B cell (primary cell): ENCODE measurements at regions not wholly inside any gene's neighbourhood (a gene's known extent, or its start where the extent isn't known, plus 50 kb on each side); places are given as distances from the start of the nearest gene placed in this dataset.

Source experiments
- ATAC-seq: fragments of 200-7000 bp; cut with Tn5 transposase; one replicate; pipeline ENCODE4 v1.10.0; 2021; ENCODE audit warnings: low read depth, mild to moderate bottlenecking, moderate number of reproducible peaks, moderate library complexity
- CTCF ChIA-PET: fragments of 350-600 bp; sonication (Branson Sonifier 250); formaldehyde crosslinking; loops from one replicate; lab custom pipeline; 2021; ENCODE audit warnings: antibody characterized with exemption, inconsistent platforms; lab: Charles Lee
- POLR2A ChIA-PET: fragments of 350-600 bp; sonication (Branson Sonifier 250); formaldehyde crosslinking; loops from one replicate; lab custom pipeline; 2021; ENCODE audit warnings: antibody characterized with exemption; lab: Charles Lee
- DNase-seq: peaks from one replicate; pipeline ENCODE4 v3.0.0; 2013
- H2AFZ ChIP-seq: 2 replicates; pipeline ENCODE4 v1.6.1; 2012; ENCODE audit warnings: mild to moderate bottlenecking, low read depth, low read length; ENCODE audit not compliant: insufficient read depth, poor library complexity, severe bottlenecking
- H3K27ac ChIP-seq, 2 donors: 1 replicate in 1 of 2; 2 replicates in 1 of 2; pipeline ENCODE4 v1.5.1; 2012 to 2013; ENCODE audit warnings: low read length in 2 of 2, mild to moderate bottlenecking in 2 of 2, moderate library complexity in 1 of 2
- H3K27me3 ChIP-seq, 4 experiments: fragments of 200-600 bp in 1 of 4; sonication (generic) in 1 of 4; replicated peaks in 1 of 4; 1 replicate in 2 of 4; 2 replicates in 2 of 4; pipeline versions ENCODE4 v1.6.1 to v1.7.0; 2013 to 2016; ENCODE audit warnings: low read length in 3 of 4, mild to moderate bottlenecking in 2 of 4, mixed read lengths in 1 of 4, moderate library complexity in 1 of 4; ENCODE audit not compliant: insufficient read depth in 4 of 4, control insufficient read depth in 3 of 4; ENCODE audit errors: control extremely low read depth in 1 of 4
- H3K36me3 ChIP-seq, 2 experiments: replicated peaks in 1 of 2; 1 replicate in 1 of 2; 2 replicates in 1 of 2; pipeline versions ENCODE4 v1.6.1 to v1.7.1; 2013; ENCODE audit warnings: low read length in 1 of 2; ENCODE audit not compliant: insufficient read depth in 2 of 2, control insufficient read depth in 1 of 2; ENCODE audit errors: control extremely low read depth in 1 of 2, extremely low read depth in 1 of 2
- H3K4me1 ChIP-seq, 2 donors: fragments of 200-600 bp in 1 of 2; sonication (generic) in 1 of 2; 1 replicate in 1 of 2; 2 replicates in 1 of 2; pipeline versions ENCODE4 v1.5.1 to v1.6.1; 2013 to 2017; ENCODE audit warnings: low read length in 2 of 2; ENCODE audit not compliant: control insufficient read depth in 2 of 2, insufficient read depth in 2 of 2
- H3K4me2 ChIP-seq: replicated peaks from 2 replicates; pipeline ENCODE3; 2012; ENCODE audit warnings: mild to moderate bottlenecking, low read depth, low read length; ENCODE audit not compliant: poor library complexity, severe bottlenecking
- H3K4me3 ChIP-seq, 5 experiments: fragments of 200-600 bp in 1 of 5; sonication (generic) in 1 of 5; 1 replicate in 3 of 5; 2 replicates in 2 of 5; pipeline versions ENCODE4 v1.5.1 to v1.7.0; 2011 to 2016; ENCODE audit warnings: low read length in 4 of 5, mild to moderate bottlenecking in 4 of 5, low read depth in 2 of 5, control low read depth in 1 of 5, moderate library complexity in 1 of 5; ENCODE audit not compliant: insufficient read depth in 1 of 5; ENCODE audit errors: control extremely low read depth in 1 of 5, extremely low read depth in 1 of 5
- H3K79me2 ChIP-seq: fragments of 200-600 bp; sonication (generic); one replicate; pipeline ENCODE4 v1.6.0; 2016; ENCODE audit warnings: low read length; ENCODE audit not compliant: control insufficient read depth, insufficient read depth
- H3K9ac ChIP-seq: fragments of 200-600 bp; sonication (generic); 2 replicates; pipeline ENCODE4 v1.6.1; 2017; ENCODE audit warnings: mild to moderate bottlenecking, low read length, moderate library complexity
- H3K9me3 ChIP-seq, 3 donors: one replicate each; pipeline versions ENCODE4 v1.6.1 to v1.7.1; 2013; ENCODE audit warnings: low read length in 2 of 3; ENCODE audit not compliant: control insufficient read depth in 2 of 3, insufficient read depth in 1 of 3; ENCODE audit errors: control extremely low read depth in 1 of 3
- H4K20me1 ChIP-seq: 2 replicates; pipeline ENCODE4 v1.6.0; 2012; ENCODE audit warnings: mild to moderate bottlenecking, low read length; ENCODE audit not compliant: insufficient read depth, control insufficient read depth, poor library complexity, severe bottlenecking
- H3K27ac Mint-ChIP-seq: one replicate; pipeline ENCODE4 v1.8.0; 2021; ENCODE audit warnings: mixed read lengths
- H3K27me3 Mint-ChIP-seq: one replicate; pipeline ENCODE4 v1.8.0; 2021; ENCODE audit warnings: mixed read lengths
- H3K4me1 Mint-ChIP-seq: one replicate; pipeline ENCODE4 v1.8.0; 2021; ENCODE audit warnings: mixed read lengths
- H3K4me3 Mint-ChIP-seq: one replicate; pipeline ENCODE4 v1.8.0; 2021; ENCODE audit warnings: mixed read lengths
- H3K9me3 Mint-ChIP-seq: one replicate; pipeline ENCODE4 v1.8.0; 2022; ENCODE audit warnings: mixed read lengths; ENCODE audit not compliant: insufficient read depth
- EZH2 ChIP-seq: IDR thresholded peaks from 2 replicates; pipeline ENCODE4 v1.6.1; 2012; ENCODE audit warnings: borderline replicate concordance, low read depth, mild to moderate bottlenecking, moderate library complexity, low read length; ENCODE audit not compliant: insufficient read depth, poor library complexity, severe bottlenecking
- WGBS: methylation state at CpG from one replicate; pipeline ENCODE4 v1.1.5; 2013; ENCODE audit warnings: missing lambda C conversion rate; ENCODE audit not compliant: insufficient coverage; 5-methylcytosine and 5-hydroxymethylcytosine counted together
- intact Hi-C: fragments of 100-400 bp; cut with micrococcal nuclease; formaldehyde crosslinking; loops from one replicate; pipeline ENCODE4 v1.10.0; 2022
- TF ChIP-seq, protein P1 (sequence below): fragments of 200-600 bp; IDR thresholded peaks from one replicate; pipeline ENCODE4 v1.8.0; 2022; ENCODE audit warnings: antibody characterized with exemption, mild to moderate bottlenecking

GRCh38 chr3:124318014-124318413 is 326.1 kb upstream of the ROPN1 start:
- peaks cover 3% of the 10 kb centered on the region for H3K9me3 Mint-ChIP-seq

GRCh38 chr3:124318656-124319055 is 326.7 kb upstream of the ROPN1 start:
- no peaks in the 10 kb centered on the region for H3K27me3 Mint-ChIP-seq
- H3K27ac Mint-ChIP-seq, result no peak overlapping the region
- intact Hi-C loops, result no loop called here
- TF ChIP-seq EZH2, result no peak
- TF ChIP-seq, protein P1, sequence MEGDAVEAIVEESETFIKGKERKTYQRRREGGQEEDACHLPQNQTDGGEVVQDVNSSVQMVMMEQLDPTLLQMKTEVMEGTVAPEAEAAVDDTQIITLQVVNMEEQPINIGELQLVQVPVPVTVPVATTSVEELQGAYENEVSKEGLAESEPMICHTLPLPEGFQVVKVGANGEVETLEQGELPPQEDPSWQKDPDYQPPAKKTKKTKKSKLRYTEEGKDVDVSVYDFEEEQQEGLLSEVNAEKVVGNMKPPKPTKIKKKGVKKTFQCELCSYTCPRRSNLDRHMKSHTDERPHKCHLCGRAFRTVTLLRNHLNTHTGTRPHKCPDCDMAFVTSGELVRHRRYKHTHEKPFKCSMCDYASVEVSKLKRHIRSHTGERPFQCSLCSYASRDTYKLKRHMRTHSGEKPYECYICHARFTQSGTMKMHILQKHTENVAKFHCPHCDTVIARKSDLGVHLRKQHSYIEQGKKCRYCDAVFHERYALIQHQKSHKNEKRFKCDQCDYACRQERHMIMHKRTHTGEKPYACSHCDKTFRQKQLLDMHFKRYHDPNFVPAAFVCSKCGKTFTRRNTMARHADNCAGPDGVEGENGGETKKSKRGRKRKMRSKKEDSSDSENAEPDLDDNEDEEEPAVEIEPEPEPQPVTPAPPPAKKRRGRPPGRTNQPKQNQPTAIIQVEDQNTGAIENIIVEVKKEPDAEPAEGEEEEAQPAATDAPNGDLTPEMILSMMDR, result no peak
- DNase-seq (no peak), ATAC-seq (no peak)
- H3K4me3 Mint-ChIP-seq, result no peak overlapping the region
- no peaks in the 10 kb centered on the region for H3K4me1 ChIP-seq
- no peaks in the 10 kb centered on the region for H3K27me3 ChIP-seq
- no CpG with 5 or more reads among the region's 3 CpGs for WGBS
- ChIA-PET POLR2A (no interaction called here), CTCF (no interaction called here)
- H3K4me2 ChIP-seq, result no peak overlapping the region
- no peak overlapping the region for H3K4me3 ChIP-seq
- H2AFZ ChIP-seq, result no peak overlapping the region
- peaks cover 3% of the 10 kb centered on the region for H3K9me3 Mint-ChIP-seq
- no peaks in the 10 kb centered on the region for H4K20me1 ChIP-seq
- no peaks in the 10 kb centered on the region for H3K79me2 ChIP-seq
- H3K9ac ChIP-seq, result no peak overlapping the region
- H3K27ac ChIP-seq, result no peak overlapping the region
- H3K4me1 Mint-ChIP-seq, result peaks cover 3% of the 10 kb centered on the region
- H3K9me3 ChIP-seq, result no peaks in the 10 kb centered on the region
- no peaks in the 10 kb centered on the region for H3K36me3 ChIP-seq

More at GRCh38 chr3:124318014-124318413, 326.1 kb upstream of the ROPN1 start:
- no peak overlapping the region for H3K27ac ChIP-seq
- 92% methylated on average over 3 of the region's 3 CpGs for WGBS
- no peaks in the 10 kb centered on the region for H3K27me3 Mint-ChIP-seq
- no peak overlapping the region for H3K4me3 Mint-ChIP-seq
- no peaks in the 10 kb centered on the region for H3K36me3 ChIP-seq
- H3K27ac Mint-ChIP-seq, result no peak overlapping the region
- intact Hi-C loops, result no loop called here
- no peaks in the 10 kb centered on the region for H4K20me1 ChIP-seq
- TF ChIP-seq, protein P1, result no peak
- TF ChIP-seq EZH2, result no peak
- no peak overlapping the region for H3K4me2 ChIP-seq
- H3K4me1 Mint-ChIP-seq, result peaks cover 3% of the 10 kb centered on the region
- no peaks in the 10 kb centered on the region for H3K9me3 ChIP-seq
- POLR2A ChIA-PET, result interaction anchor here (0.7 kb wide), 1 partner anchor 15 kb away, joined by 12 read pairs; no protein-coding TSS in a partner anchor
- H3K27me3 ChIP-seq, result no peaks in the 10 kb centered on the region
- DNase-seq, result no peak
- no peaks in the 10 kb centered on the region for H3K79me2 ChIP-seq
- CTCF ChIA-PET, result no interaction called here
- no peaks in the 10 kb centered on the region for H3K4me1 ChIP-seq
- ATAC-seq, result no peak
- H3K9ac ChIP-seq, result no peak overlapping the region
- no peak overlapping the region for H3K4me3 ChIP-seq
- H2AFZ ChIP-seq, result no peak overlapping the region
